Upper lobe of left lung (tissue), 4 donors: ENCODE measurements at regions not wholly inside any gene's neighbourhood (a gene's known extent, or its start where the extent isn't known, plus 50 kb on each side); places are given as distances from the start of the nearest gene placed in this dataset.

Experiments
- CTCF ChIP-seq, 6 experiments: fragments of 450-650 bp in 4 of 6; fragments of 200-600 bp in 2 of 6; sonication (generic) in 2 of 6; IDR thresholded peaks; one replicate each; pipeline ENCODE4 v1.5.1; 2016 to 2019; ENCODE audit warnings: antibody characterized with exemption in 6 of 6
- POLR2A ChIP-seq, 4 donors: fragments of 450-650 bp; IDR thresholded peaks; one replicate each; pipeline ENCODE4 v1.5.1; 2016 to 2017; ENCODE audit warnings: antibody characterized with exemption in 4 of 4, mild to moderate bottlenecking in 2 of 4
- POLR2AphosphoS5 ChIP-seq, 2 donors: sonication (generic); formaldehyde crosslinking; IDR thresholded peaks; one replicate each; pipeline ENCODE4 v1.5.1; 2017; ENCODE audit warnings: antibody characterized with exemption in 2 of 2

DNA sequence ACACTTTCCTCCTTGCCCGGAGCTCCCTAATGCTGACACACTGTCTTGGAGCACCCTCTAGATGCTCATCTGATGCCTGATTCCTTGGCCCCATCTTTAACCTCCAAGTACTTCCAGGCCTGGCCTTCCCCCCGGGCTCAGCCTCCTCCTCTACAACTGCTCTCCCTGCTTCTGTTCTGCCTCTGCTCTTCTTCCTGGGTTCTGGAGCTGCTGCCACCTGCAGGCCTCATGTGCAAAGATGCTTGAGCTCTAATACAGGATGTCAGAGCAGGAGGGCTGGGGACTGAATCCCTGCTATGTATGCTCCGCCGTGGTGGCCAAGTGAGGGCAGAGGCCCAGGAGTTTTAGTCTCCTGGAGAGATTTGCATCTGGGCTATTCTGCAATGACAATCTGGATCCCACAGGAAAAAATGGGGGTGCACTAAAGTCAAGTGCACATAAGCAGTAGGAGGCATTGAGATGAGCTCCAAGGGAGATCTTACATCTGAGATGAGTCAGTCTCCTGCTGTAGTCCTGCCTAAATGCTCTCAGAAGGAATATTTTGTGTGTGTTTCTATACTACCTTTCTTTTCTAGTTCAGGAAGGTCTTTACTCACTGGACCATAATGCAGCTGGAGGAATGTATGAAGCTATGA lies 296.3 kb downstream of the UACA start:
- TF ChIP-seq POLR2A (IDR thresholded peaks at IDR 0.05): no peak
- TF ChIP-seq CTCF (IDR thresholded peaks at IDR 0.05): peak; percentile 31 to 58 (median 43)
- TF ChIP-seq POLR2AphosphoS5 (IDR thresholded peaks at IDR 0.05): no peak
